Hepatocyte (in vitro differentiated cells): ENCODE measurements at regions not wholly inside any gene's neighbourhood (a gene's known extent, or its start where the extent isn't known, plus 50 kb on each side); places are given as distances from the start of the nearest gene placed in this dataset.

ENCODE experiments used
- EZH2 ChIP-seq: fragments of 200-600 bp; sonication (generic); IDR thresholded peaks from 2 replicates; pipeline ENCODE4 v1.6.1; 2016; ENCODE audit warnings: antibody characterized with exemption, mild to moderate bottlenecking, borderline replicate concordance
- EZH2phosphoT487 ChIP-seq: fragments of 200-600 bp; sonication (generic); IDR thresholded peaks from one replicate; pipeline ENCODE4 v1.6.1; 2018; ENCODE audit warnings: antibody characterized with exemption, mild to moderate bottlenecking, low read depth, moderate library complexity; ENCODE audit not compliant: unreplicated experiment, severe bottlenecking
- TF ChIP-seq, protein P1 (sequence below): fragments of 200-600 bp; sonication (generic); IDR thresholded peaks from 2 replicates; pipeline ENCODE4 v1.5.1; 2016; ENCODE audit warnings: antibody characterized with exemption, mild to moderate bottlenecking; ENCODE audit not compliant: poor library complexity

DNA sequence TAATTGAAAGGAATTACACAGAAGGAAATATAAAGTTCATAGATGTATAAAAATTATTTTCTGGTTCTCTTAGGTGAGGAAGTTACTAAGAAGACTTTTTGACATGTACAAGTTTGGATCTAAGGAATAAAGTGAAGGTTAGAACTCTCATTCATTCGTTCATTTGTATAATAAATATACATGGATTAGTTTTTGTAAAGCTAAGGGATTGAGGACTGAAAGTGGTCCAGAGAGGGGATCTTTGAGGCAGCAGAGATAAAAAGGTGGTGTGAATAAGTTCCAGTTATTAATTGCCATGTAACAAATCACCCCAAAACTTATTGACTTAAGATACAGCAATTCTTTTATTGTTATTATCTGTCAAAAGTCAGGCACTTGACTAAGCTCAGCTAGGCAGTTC is 110.1 kb upstream of the CELF4 start:
- TF ChIP-seq, protein P1, sequence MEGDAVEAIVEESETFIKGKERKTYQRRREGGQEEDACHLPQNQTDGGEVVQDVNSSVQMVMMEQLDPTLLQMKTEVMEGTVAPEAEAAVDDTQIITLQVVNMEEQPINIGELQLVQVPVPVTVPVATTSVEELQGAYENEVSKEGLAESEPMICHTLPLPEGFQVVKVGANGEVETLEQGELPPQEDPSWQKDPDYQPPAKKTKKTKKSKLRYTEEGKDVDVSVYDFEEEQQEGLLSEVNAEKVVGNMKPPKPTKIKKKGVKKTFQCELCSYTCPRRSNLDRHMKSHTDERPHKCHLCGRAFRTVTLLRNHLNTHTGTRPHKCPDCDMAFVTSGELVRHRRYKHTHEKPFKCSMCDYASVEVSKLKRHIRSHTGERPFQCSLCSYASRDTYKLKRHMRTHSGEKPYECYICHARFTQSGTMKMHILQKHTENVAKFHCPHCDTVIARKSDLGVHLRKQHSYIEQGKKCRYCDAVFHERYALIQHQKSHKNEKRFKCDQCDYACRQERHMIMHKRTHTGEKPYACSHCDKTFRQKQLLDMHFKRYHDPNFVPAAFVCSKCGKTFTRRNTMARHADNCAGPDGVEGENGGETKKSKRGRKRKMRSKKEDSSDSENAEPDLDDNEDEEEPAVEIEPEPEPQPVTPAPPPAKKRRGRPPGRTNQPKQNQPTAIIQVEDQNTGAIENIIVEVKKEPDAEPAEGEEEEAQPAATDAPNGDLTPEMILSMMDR, result no peak
- TF ChIP-seq EZH2phosphoT487, result no peak
- no peak for TF ChIP-seq EZH2
